Prostate gland (tissue), 2 donors: ENCODE measurements at regions not wholly inside any gene's neighbourhood (a gene's known extent, or its start where the extent isn't known, plus 50 kb on each side); places are given as distances from the start of the nearest gene placed in this dataset.

Source experiments
- DNase-seq: peaks from one replicate; pipeline ENCODE4 v3.0.0-alpha.2; 2019; ENCODE audit warnings: low spot score
- H3K27ac ChIP-seq, 2 donors: fragments of 200-600 bp; sonication (generic); 2 replicates each; pipeline ENCODE4 v1.5.1; 2017 to 2019
- H3K27me3 ChIP-seq: fragments of 200-600 bp; sonication (generic); replicated peaks from 2 replicates; pipeline ENCODE4 v1.5.1; 2019; ENCODE audit not compliant: insufficient read depth
- H3K36me3 ChIP-seq, 2 donors: fragments of 200-600 bp; sonication (generic); 1 replicate in 1 of 2; 2 replicates in 1 of 2; pipeline versions ENCODE4 v1.5.1 to v1.8.1; 2017 to 2019
- H3K4me1 ChIP-seq: fragments of 200-600 bp; sonication (generic); replicated peaks from 2 replicates; pipeline ENCODE4 v1.5.1; 2019
- H3K4me3 ChIP-seq, 2 donors: fragments of 200-600 bp; sonication (generic); 2 replicates each; pipeline ENCODE4 v1.5.1; 2017 to 2019
- H3K9me3 ChIP-seq: fragments of 200-600 bp; sonication (generic); 2 replicates; pipeline ENCODE4 v1.5.1; 2017
- POLR2A ChIP-seq: fragments of 450-650 bp; IDR thresholded peaks from one replicate; pipeline ENCODE4 v1.6.1; 2016; ENCODE audit warnings: antibody characterized with exemption, mild to moderate bottlenecking
- POLR2AphosphoS5 ChIP-seq: sonication (generic); formaldehyde crosslinking; IDR thresholded peaks from one replicate; pipeline ENCODE4 v1.6.1; 2017; ENCODE audit warnings: antibody characterized with exemption
- WGBS: methylation state at CpG from one replicate; pipeline ENCODE4 v1.1.5; 2018; 5-methylcytosine and 5-hydroxymethylcytosine counted together
- intact Hi-C: fragments of 100-400 bp; cut with DNase I; formaldehyde crosslinking; loops from one replicate; pipeline ENCODE4 v1.14.2; 2022
- TF ChIP-seq, protein P1 (sequence below), 4 experiments: fragments of 200-600 bp in 2 of 4; fragments of 450-650 bp in 2 of 4; sonication (generic) in 2 of 4; IDR thresholded peaks; 1 replicate in 3 of 4; 2 replicates in 1 of 4; pipeline ENCODE4 v1.5.1; 2016 to 2019; ENCODE audit warnings: antibody characterized with exemption in 4 of 4, mild to moderate bottlenecking in 2 of 4, moderate library complexity in 2 of 4

DNA sequence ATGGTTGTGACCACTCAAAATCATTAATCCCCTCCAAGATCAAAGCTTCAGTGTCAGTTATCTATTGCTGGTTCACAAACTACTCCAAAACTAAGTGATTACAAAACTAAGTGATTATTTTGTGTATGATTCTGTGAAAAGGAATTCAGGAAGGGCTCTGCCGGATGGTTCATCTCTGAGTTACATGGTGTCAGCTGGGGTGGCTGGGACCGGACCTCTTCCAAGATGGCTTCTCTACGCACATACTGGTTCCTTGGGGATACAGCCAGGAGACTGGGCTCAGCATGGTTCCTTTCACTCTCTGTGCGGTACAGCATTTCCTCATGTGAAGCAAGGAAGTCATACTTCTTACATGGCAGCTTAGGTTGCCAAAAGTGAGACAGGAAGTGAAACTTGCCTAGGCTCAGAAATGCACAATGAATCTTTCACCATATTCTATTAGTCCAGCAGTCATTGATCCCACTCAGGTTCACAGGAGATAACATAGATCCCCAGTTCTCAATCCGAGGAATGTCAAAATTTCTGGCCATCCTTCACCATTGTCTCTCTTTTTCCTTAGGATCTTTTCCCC, 97.9 kb upstream of the IRX6 start:
- Histone ChIP-seq H3K27me3 (no peaks in the 10 kb centered on the region), H3K4me3 (no peak overlapping the region), H3K9me3 (no peaks in the 10 kb centered on the region), H3K36me3 (no peaks in the 10 kb centered on the region), H3K4me1 (no peaks in the 10 kb centered on the region), H3K27ac (no peak overlapping the region)
- WGBS: 81% methylated on average over 5 of the region's 5 CpGs
- TF ChIP-seq, protein P1, sequence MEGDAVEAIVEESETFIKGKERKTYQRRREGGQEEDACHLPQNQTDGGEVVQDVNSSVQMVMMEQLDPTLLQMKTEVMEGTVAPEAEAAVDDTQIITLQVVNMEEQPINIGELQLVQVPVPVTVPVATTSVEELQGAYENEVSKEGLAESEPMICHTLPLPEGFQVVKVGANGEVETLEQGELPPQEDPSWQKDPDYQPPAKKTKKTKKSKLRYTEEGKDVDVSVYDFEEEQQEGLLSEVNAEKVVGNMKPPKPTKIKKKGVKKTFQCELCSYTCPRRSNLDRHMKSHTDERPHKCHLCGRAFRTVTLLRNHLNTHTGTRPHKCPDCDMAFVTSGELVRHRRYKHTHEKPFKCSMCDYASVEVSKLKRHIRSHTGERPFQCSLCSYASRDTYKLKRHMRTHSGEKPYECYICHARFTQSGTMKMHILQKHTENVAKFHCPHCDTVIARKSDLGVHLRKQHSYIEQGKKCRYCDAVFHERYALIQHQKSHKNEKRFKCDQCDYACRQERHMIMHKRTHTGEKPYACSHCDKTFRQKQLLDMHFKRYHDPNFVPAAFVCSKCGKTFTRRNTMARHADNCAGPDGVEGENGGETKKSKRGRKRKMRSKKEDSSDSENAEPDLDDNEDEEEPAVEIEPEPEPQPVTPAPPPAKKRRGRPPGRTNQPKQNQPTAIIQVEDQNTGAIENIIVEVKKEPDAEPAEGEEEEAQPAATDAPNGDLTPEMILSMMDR (IDR thresholded peaks at IDR 0.05): no peak
- no peak for TF ChIP-seq POLR2A
- no peak for TF ChIP-seq POLR2AphosphoS5
- intact Hi-C loops: no loop called here
- DNase-seq: no peak

DNA sequence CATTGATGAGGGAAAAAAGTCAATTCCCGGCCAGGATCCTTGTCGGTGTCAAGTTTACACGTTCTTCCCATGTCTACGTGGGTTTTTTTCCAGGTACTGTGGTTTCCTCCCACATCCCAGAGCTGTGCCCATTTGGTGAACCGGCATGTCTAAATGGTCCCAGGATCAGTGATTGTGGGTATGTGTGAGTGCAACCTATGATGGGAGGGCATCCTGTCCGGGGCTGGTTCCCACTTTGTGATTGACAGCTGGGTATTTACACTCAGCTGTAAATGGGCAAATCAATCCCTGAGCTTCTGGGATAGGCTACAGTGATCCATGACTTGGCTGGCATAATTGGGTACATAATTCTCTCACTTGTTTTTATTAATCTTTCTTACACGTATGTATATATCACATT, 91.2 kb upstream of the IRX6 start:
- TF ChIP-seq POLR2AphosphoS5: no peak
- TF ChIP-seq, protein P1 (IDR thresholded peaks at IDR 0.05): no peak
- TF ChIP-seq POLR2A: no peak
- H3K27ac ChIP-seq: no peak overlapping the region
- DNase-seq: no peak
- WGBS: 70% methylated on average over 7 of the region's 7 CpGs
- intact Hi-C loops: no loop called here
- H3K9me3 ChIP-seq: no peaks in the 10 kb centered on the region
- H3K4me3 ChIP-seq: no peak overlapping the region
- no peaks in the 10 kb centered on the region for H3K4me1 ChIP-seq
- no peaks in the 10 kb centered on the region for H3K27me3 ChIP-seq
- no peaks in the 10 kb centered on the region for H3K36me3 ChIP-seq

DNA sequence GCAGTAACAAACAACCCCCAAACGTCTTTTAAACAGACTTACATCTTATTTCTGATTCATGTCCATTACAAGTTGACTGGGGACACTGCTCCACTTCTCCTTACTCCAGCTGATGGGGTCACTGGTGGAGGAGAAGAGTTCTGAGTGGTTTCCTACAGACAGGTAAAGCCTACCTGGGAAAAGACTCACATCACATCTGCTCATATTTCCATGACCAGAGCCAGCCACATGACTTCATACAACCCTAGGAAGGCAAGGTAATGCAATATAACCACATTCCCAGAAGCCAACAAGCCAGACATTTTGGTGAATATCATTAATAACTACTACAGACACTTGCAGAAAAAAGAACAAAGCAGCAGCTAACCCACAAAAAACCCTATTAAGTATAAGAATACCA, 90.5 kb upstream of the IRX6 start:
- WGBS: 39% methylated on average over 1 of the region's 1 CpG
- intact Hi-C loops: no loop called here
- H3K27ac ChIP-seq: no peak overlapping the region
- H3K27me3 ChIP-seq: no peaks in the 10 kb centered on the region
- H3K4me1 ChIP-seq: no peaks in the 10 kb centered on the region
- no peaks in the 10 kb centered on the region for H3K9me3 ChIP-seq
- H3K4me3 ChIP-seq: no peak overlapping the region
- no peaks in the 10 kb centered on the region for H3K36me3 ChIP-seq
- TF ChIP-seq, protein P1 (IDR thresholded peaks at IDR 0.05): no peak
- TF ChIP-seq POLR2A: no peak
- TF ChIP-seq POLR2AphosphoS5: no peak
- DNase-seq: no peak

DNA sequence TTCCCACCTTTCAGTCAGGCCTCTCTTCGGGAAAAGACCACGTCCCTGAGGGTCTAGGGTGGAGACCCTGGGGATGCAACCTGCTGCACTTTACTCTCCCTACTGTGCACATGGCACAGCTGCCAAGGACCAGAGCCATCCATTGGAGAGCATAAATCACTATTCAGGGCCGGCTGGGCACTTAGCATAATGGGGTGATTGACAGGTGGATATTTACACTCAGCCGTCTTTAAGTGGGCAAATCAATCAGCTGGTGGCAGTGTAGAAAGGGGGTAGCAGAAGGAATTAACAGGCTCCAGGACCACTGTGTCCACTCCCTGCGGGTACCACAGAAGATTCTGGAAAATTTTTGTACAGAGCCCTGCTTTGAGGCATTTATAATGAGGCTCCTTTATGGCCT, 87.3 kb upstream of the IRX6 start:
- TF ChIP-seq, protein P1 (IDR thresholded peaks at IDR 0.05): no peak
- TF ChIP-seq POLR2A (no peak), POLR2AphosphoS5 (no peak)
- intact Hi-C loops: no loop called here
- DNase-seq: no peak
- H3K9me3 ChIP-seq: no peaks in the 10 kb centered on the region
- H3K4me1 ChIP-seq: no peaks in the 10 kb centered on the region
- H3K36me3 ChIP-seq: no peaks in the 10 kb centered on the region
- 65% methylated on average over 5 of the region's 5 CpGs for WGBS
- no peak overlapping the region for H3K4me3 ChIP-seq
- H3K27ac ChIP-seq: no peak overlapping the region
- no peaks in the 10 kb centered on the region for H3K27me3 ChIP-seq

DNA sequence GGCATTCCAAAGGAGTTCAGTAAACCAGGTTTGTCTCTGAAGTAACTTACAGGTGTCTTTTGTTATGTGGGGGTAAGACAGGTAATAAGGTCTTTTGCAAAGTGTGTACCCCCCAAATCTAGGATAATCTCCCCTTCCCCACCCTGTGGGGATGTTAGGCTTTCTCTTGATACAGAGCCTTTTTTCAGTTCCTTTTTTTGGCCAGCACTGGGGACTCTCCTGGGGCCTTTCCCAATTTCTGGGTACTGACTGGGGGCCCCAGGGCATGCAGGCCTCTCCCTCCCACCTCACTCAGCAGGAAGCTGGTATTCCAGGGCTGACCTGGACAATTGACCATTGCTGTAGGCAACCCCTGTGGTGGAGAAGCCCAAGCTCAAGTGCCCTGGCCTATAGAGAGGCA, 84.3 kb upstream of the IRX6 start:
- Histone ChIP-seq H3K4me3 (no peak overlapping the region), H3K4me1 (no peaks in the 10 kb centered on the region), H3K27me3 (no peaks in the 10 kb centered on the region), H3K36me3 (no peaks in the 10 kb centered on the region), H3K27ac (no peak overlapping the region), H3K9me3 (no peaks in the 10 kb centered on the region)
- TF ChIP-seq, protein P1 (IDR thresholded peaks at IDR 0.05): no peak
- TF ChIP-seq POLR2A: no peak
- no peak for TF ChIP-seq POLR2AphosphoS5
- intact Hi-C loops: no loop called here
- DNase-seq: no peak
